Iris pigment epithelial cell (primary cell): ENCODE measurements at regions not wholly inside any gene's neighbourhood (a gene's known extent, or its start where the extent isn't known, plus 50 kb on each side); places are given as distances from the start of the nearest gene placed in this dataset.
"Not testable (repeated sequence)": the region's sequence is repeated elsewhere in the genome, so short reads cannot be mapped to it uniquely, and the experiment has no call there.

Source experiments
- DNase-seq: peaks from one replicate; pipeline ENCODE4 v3.0.0-alpha.2; 2011; ENCODE audit warnings: low read depth

GRCh38 chr3:113377158-113377557 is 64.1 kb downstream of the CFAP44 start:
- no peak for DNase-seq

- DNase-seq: no peak
Measured at GRCh38 chr3:113374078-113374477, 67.2 kb downstream of the CFAP44 start.

DNA sequence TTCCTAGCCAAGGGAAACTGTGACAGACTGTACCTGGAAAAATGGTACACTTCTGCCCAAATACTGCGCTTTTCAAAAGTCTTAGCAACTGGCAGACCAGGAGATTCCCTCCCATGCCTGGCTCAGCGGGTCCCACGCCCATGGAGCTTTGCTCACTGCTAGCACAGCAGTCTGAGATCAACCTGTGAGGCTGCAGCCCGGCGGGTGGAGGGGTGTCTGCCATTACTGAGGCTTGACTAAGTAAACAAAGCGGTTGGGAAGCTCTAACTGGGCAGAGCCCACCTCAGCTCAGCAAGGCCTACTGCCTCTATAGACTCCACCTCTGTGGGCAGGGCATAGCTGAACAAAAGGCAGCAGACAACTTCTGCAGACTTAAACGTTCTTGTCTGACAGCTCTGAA is 74.5 kb downstream of the CFAP44 start:
- DNase-seq: not testable (repeated sequence)

DNA sequence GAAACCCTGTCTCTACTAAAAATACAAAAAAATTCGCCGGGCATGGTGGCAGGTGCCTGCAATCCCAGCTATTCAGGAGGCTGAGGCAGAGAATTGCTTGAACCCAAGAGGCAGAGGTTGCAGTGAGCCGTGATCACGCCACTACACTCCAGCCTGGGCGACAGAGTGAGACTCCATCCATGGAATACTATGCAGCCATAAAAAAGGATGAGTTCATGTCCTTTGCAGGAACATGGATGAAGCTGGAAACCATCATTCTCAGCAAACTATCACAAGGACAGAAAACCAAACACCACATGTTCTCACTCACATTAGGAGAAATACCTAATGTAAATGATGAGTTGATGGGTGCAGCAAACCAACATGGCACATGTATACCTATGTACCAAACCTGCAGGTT is 86.0 kb downstream of the CFAP44 start:
- not testable (repeated sequence) for DNase-seq

DNA sequence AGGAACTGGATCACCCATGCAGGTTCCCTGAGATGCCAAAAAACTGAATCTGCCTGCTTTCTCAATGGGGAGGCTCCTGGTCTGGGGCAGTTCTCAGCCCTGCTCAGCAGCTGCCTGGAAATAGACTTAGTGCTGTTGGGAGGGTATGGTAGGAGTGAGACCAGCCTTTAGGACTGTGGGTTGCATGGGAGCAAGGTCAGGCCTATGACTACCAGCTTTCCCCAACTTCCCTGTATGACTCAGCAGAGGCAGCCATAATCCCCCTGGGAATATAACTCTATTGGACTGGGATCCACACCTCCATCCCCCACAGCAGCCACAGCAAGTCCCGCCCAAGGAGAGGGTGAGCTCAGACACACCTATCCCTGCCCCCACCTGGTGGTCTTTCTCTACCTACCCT is 87.0 kb downstream of the CFAP44 start:
- DNase-seq: peak; percentile 10

DNA sequence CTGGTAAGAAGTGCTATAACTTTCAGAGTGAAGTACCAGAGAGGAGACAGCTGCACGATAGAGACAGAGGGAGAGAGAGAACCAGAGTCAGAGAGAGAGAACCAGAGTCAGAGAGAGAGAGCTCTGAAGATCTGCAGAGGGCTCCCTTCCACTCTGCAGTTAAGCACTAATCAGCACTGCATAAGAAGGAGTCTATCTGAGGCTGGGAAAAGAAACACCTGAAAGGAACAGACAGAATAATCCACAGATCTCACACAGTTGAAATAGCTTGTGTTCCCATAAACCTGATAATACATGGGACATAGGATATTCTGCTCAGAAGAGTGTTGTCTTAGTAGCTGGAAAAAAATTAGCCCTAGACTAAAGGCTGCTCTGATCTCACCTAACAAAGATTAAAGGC is 87.6 kb downstream of the CFAP44 start:
- DNase-seq: no peak

GRCh38 chr3:113340785-113341184 is 100.5 kb downstream of the CFAP44 start:
- DNase-seq: no peak

DNA sequence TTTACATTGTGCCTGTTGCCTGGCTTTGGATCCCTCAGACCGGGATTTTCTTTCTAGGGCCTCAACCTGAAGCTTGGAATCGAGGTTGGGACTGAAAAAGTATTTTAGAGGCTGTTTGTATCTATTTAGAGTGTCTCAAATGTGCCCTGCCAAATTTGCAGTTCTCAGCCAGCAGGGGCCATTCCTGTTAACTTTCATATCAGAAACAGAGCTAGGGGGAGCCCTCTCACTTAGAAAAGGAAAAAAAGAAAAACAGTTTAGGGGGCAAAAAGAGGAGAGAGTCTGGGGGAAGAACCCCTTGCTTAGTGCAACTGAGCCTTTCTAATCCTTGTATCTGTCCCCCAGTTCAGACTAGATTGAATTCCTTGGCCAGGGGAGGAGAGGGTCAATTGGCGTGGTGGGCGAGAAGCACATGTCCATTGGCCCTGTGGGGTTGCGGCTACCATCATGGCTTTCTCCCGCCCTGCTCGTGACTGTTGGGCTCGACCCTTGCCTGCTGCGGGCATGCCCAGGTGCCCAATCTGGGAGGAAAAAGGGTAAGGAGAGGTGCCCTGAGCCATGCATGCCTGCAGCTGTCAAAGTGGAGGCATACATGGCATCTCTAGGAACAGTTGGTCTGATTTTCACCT is 101.6 kb downstream of the CFAP44 start:
- DNase-seq: peak; percentile 4
